ENCODE measurements at regions not wholly inside any gene's neighbourhood (a gene's known extent, or its start where the extent isn't known, plus 50 kb on each side); places are given as distances from the start of the nearest gene placed in this dataset.

DNA sequence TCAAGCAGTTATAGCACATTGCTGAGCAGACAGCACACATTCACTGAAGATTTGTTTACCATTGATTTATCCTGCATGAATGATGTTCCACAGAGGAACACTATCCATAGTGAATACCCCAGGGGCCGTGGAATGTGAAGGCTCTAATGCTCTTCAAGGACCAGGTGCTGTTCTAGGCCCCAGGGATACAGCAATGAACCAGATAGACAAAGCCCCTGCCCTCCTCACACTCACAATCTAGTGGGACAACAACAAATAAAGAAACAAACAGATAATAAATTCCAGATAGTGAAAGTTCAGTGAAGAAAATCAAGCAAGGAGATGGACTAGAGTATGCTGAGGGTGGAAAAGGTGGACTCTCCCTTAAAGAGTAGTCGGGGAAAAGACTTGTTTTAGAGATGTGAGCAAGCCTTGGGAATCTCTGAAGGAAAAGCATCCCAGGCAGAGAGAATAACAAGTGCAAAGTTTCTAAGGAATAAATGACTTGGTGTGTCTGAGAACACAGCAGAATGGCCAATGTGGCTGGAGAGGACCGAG lies 117.7 kb downstream of the CCDC71L start:
- H3K9ac ChIP-seq (ENCODE audit: low read length): no peak overlapping the region
- H3K9me3 ChIP-seq (ENCODE audit: control insufficient read depth in 1 of 2, insufficient read depth in 1 of 2, low read depth in 1 of 2, low read length in 2 of 2): no peaks in the 10 kb centered on the region
- H3K27me3 ChIP-seq (ENCODE audit: insufficient read depth, low read length): no peaks in the 10 kb centered on the region
- ChIA-PET RAD21 (ENCODE audit: low non-redundant PET in 1 of 2, low total read pairs in 2 of 2, uncharacterized antibody in 2 of 2, unreplicated experiment in 2 of 2) (interaction anchor here (0.5 to 1.3 kb wide), 10 partner anchors 116 to 367 kb away, joined by 3 to 15 read pairs (median 6); partner anchors contain the start of gene CCDC71L (in 1 of the 2)), POLR2A (interaction anchor here (0.5 to 1.3 kb wide), 4 partner anchors 11 to 236 kb away, joined by 3 to 5 read pairs (median 4); no protein-coding TSS in a partner anchor), CTCF (interaction anchor here (0.6 to 3.7 kb wide), 23 partner anchors 8 to 607 kb away, joined by 3 to 71 read pairs (median 4); partner anchors contain the start of gene CCDC71L)
- ATAC-seq (no peak), DNase-seq (ENCODE audit: low read depth, low spot score) (no peak)
- BruUV-seq (replicated peaks): no TSS peak
- no peaks in the 10 kb centered on the region for H3K9me2 ChIP-seq (ENCODE audit: insufficient read depth)
- TF ChIP-seq EZH2 (IDR thresholded peaks at IDR 0.05) (no peak), ZFX (IDR thresholded peaks at IDR 0.05) (no peak), FOSL1 (IDR thresholded peaks at IDR 0.05; ENCODE audit: low read depth) (no peak), POLR2AphosphoS5 (IDR thresholded peaks at IDR 0.05; ENCODE audit: low read depth, low read length) (no peak), EGR1 (IDR thresholded peaks at IDR 0.05; ENCODE audit: low read depth) (no peak), CBX3 (IDR thresholded peaks at IDR 0.05; ENCODE audit: low read depth) (no peak), EZH2phosphoT487 (IDR thresholded peaks at IDR 0.05; ENCODE audit: borderline replicate concordance) (no peak)
- TF ChIP-seq, protein P1, sequence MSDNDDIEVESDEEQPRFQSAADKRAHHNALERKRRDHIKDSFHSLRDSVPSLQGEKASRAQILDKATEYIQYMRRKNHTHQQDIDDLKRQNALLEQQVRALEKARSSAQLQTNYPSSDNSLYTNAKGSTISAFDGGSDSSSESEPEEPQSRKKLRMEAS (IDR thresholded peaks at IDR 0.05): no peak
- H3K4me1 ChIP-seq (ENCODE audit: control insufficient read depth in 1 of 2, insufficient read depth in 2 of 2, low read length in 2 of 2): peaks cover 0 to 14% of the 10 kb centered on the region in 2 experiments; a peak in 3 of 4 replicates
- H3K4me3 ChIP-seq (replicated peaks in 1 of 2; ENCODE audit: low read depth in 1 of 2, low read length in 2 of 2): no peak overlapping the region
- H3K36me3 ChIP-seq (ENCODE audit: control insufficient read depth in 1 of 2, insufficient read depth in 2 of 2, low read length in 2 of 2): no peaks in the 10 kb centered on the region
- H2AFZ ChIP-seq (ENCODE audit: low read depth, low read length, poor library complexity, severe bottlenecking): peak overlapping the region; percentile 82
- no peaks in the 10 kb centered on the region for H4K20me1 ChIP-seq (ENCODE audit: insufficient read depth)
- H3K4me2 ChIP-seq (ENCODE audit: low read length): no peak overlapping the region
- H3K27ac ChIP-seq (ENCODE audit: low read depth, low read length): no peak overlapping the region
- no peaks in the 10 kb centered on the region for H3K79me2 ChIP-seq (ENCODE audit: insufficient read depth, low read length)
- intact Hi-C loops (cut with micrococcal nuclease): loop anchor here (5.0 to 10.0 kb wide), 3 partner anchors 234 to 602 kb away; no protein-coding TSS in a partner anchor

Measured in HCT116 (cell line).